Activated CD4-positive, alpha-beta T cell treated with anti-CD3 and anti-CD28 coated beads, Interleukin-2, Interleukin-4, amounts not matched to agents 100 ng/mL and 50 ng/mL, durations not matched to agents 16 hours and 8 hours (primary cell): ENCODE measurements at regions not wholly inside any gene's neighbourhood (a gene's known extent, or its start where the extent isn't known, plus 50 kb on each side); places are given as distances from the start of the nearest gene placed in this dataset.

Source experiments
- DNase-seq: peaks from one replicate; pipeline ENCODE4 v3.0.0-alpha.2; 2020; ENCODE audit warnings: low spot score

GRCh38 chr4:100083289-100083688 lies 107.0 kb downstream of the DDIT4L start:
- no peak for DNase-seq

GRCh38 chr4:100082852-100083251 lies 107.4 kb downstream of the DDIT4L start:
- peak; percentile 15 for DNase-seq

- no peak for DNase-seq
Observed at GRCh38 chr4:100081491-100081890, 108.8 kb downstream of the DDIT4L start.

GRCh38 chr4:100079264-100079663 lies 111.0 kb downstream of the DDIT4L start:
- peak; percentile 15 for DNase-seq

- no peak for DNase-seq
Observed at GRCh38 chr4:100076753-100077152, 113.5 kb downstream of the DDIT4L start.

- DNase-seq, result no peak
Observed at GRCh38 chr4:100075486-100076270, 114.6 kb downstream of the DDIT4L start.

GRCh38 chr4:100075056-100075455 lies 115.2 kb downstream of the DDIT4L start:
- no peak for DNase-seq

GRCh38 chr4:100071506-100071905 lies 118.8 kb downstream of the DDIT4L start:
- DNase-seq, result no peak

- no peak for DNase-seq
Observed at GRCh38 chr4:100070868-100071267, 119.4 kb downstream of the DDIT4L start.

- DNase-seq, result no peak
Observed at GRCh38 chr4:100069207-100069606, 119.1 kb upstream of the H2AZ1 start.

- no peak for DNase-seq
Observed at GRCh38 chr4:100067255-100067654, 117.2 kb upstream of the H2AZ1 start.

- no peak for DNase-seq
Observed at GRCh38 chr4:100063355-100063754, 113.3 kb upstream of the H2AZ1 start.

- DNase-seq, result no peak
Observed at GRCh38 chr4:100062921-100063320, 112.8 kb upstream of the H2AZ1 start.

GRCh38 chr4:100061835-100062234 lies 111.8 kb upstream of the H2AZ1 start:
- DNase-seq, result no peak

GRCh38 chr4:100060765-100061416 lies 110.8 kb upstream of the H2AZ1 start:
- no peak for DNase-seq

GRCh38 chr4:100059467-100059866 lies 109.4 kb upstream of the H2AZ1 start:
- no peak for DNase-seq

GRCh38 chr4:100056701-100057100 lies 106.6 kb upstream of the H2AZ1 start:
- DNase-seq, result no peak

GRCh38 chr4:100054071-100054470 lies 104.0 kb upstream of the H2AZ1 start:
- no peak for DNase-seq

GRCh38 chr4:100049872-100050271 lies 99.8 kb upstream of the H2AZ1 start:
- DNase-seq, result no peak

GRCh38 chr4:100042711-100043110 lies 92.6 kb upstream of the H2AZ1 start:
- no peak for DNase-seq

- DNase-seq, result no peak
Observed at GRCh38 chr4:100042235-100042634, 92.2 kb upstream of the H2AZ1 start.

- DNase-seq, result no peak
Observed at GRCh38 chr4:100041646-100042045, 91.6 kb upstream of the H2AZ1 start.

- DNase-seq, result no peak
Observed at GRCh38 chr4:100034023-100034664, 84.1 kb upstream of the H2AZ1 start.
